ENCODE measurements at regions not wholly inside any gene's neighbourhood (a gene's known extent, or its start where the extent isn't known, plus 50 kb on each side); places are given as distances from the start of the nearest gene placed in this dataset.
A peak's percentile ranks its signal among the peaks of the same experiment; 100 is the strongest.
"Not testable (repeated sequence)": the region's sequence is repeated elsewhere in the genome, so short reads cannot be mapped to it uniquely, and the experiment has no call there.

DNA sequence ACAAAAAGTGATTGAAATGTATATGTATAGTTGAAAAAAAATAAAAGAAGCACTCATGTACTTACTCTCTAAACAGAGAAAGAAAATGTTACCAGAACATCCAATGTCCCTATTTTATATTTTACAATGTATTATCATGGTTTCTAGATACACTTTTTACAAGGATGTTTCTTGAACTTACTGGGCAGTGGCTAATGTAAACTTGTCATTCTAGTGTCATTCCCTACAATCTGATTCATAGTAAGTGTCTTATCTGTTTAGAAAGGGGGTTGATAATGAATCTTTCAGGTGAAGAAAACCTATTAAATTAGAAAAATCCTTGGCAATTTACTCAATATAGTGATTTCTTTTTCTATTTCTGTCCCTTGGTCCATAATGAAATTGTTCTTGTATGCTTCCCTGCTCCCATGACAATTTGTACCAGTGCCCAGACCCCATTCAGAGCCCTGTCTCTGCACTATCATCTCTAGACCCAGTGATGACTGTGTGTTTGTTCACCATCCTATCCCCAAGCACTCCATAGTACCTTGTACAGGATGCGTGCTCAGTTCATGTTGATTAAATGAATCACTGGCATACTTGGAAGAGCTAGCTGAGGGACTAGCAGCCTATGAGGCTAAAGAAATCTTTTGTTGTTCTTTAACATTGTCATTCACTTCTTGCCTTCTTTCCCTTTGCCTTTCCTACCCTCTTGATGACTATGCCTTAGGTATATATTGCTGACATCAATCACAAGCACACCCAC is 101.2 kb downstream of the HMHB1 start:
- peak; percentile 7 for DNase-seq

DNA sequence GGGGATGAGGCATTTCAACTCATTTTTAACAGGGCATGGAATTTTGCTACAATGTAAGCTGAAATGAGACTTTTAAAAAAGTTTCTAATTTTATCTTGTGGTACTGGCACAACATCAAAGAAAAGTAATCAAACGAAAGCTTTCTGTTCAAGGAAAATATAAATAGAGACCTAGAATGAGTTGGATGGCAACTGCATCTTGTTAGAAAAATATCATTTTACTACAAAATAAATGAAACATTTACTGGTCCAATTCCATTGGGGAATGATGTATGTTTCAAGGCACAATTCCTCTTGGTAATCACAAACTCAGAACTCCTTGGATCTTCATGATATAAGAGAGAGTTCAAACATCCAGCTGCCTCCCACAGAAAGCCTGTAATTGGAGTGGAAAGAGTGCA is 102.8 kb downstream of the HMHB1 start:
- DNase-seq: no peak

DNA sequence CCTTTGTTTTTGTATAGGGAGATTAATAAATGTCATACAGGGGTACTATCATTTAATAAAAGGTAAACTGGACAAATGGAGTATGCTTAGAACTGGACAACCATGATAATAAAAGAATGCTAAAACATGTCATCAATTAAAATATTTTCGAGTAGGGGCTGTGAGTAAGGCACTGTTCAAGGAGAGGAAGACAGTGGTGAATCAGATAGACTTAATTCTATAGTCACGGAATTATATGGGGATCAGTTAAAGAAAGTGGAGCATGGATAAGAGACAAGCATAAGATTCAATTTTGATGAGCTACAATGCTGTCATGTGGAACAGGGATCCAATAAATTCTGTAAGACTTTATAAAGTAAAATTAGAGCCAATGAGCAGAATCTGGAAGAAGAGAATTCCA is 104.5 kb downstream of the HMHB1 start:
- DNase-seq: no peak

DNA sequence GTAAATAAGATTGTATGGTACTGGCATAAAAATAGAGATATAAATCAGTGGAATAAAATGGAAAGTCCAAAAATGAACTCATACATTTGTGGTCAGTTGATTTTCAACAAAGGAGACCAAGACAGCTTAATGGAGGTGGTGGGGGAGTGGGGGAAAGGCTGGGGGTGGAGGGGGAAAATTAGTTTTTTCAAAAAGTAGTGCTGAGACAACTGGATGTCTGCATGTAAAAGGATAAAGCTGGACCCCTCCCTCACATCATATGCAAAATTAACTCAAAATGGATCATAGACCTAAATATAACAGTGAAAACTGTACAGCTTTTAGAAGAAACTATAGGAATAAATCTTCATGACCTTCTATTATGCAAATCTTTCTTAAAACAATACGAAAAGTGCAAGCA is 107.0 kb downstream of the HMHB1 start:
- DNase-seq: no peak

DNA sequence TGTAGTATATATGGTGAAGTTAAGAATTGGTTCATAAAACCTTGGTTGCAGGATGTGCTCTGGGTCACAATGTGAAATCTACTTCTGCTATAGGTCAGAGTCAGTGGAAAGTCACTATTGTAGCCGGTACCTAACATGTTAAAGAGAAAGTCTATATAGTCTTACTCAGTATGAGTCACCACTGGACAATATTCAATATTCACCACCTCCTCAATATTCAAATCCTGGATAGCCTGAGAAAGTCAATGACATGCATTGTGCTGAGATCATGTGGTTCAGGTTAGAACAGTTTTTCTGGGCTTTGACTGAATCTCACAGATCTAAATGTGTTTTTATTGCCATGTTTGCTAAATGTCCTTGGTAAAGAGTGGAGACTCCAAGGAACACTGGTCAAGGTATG is 108.8 kb downstream of the HMHB1 start:
- no peak for DNase-seq

DNA sequence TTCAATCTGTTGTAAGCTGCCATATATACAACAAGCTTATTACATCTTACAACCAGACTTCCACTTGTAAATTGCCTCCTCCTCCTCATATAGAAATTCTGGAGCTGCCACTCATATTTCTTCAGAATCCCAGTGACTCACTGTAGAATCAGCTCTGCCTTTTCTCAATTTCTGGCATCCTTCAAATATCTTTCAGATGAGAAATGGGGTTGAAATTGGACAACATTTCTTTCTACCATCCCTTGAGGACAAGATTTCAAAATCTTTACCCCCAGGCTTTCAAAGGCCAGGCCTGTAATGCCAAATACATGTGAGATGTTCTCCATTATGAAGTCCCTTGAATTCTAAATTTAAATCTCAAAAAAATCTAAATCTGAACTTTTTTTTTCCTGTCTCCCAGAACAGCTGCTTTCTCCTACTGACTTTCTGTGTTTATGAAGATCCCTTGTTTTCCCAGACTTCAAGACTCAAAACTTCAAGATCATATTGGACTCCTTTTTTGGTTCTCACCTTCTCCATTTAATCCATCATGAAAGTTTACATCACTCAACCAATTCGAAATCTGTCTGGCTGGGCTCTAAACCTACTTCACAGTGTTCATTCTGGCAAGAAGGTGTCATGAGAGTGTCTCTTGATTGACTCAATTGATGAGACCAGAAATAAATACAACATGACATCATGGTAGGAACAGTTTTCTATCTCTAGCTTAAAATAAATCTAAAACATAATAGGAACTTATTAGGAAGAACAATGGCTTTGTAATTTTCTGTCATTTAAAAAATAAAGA is 109.8 kb downstream of the HMHB1 start:
- no peak for DNase-seq

DNA sequence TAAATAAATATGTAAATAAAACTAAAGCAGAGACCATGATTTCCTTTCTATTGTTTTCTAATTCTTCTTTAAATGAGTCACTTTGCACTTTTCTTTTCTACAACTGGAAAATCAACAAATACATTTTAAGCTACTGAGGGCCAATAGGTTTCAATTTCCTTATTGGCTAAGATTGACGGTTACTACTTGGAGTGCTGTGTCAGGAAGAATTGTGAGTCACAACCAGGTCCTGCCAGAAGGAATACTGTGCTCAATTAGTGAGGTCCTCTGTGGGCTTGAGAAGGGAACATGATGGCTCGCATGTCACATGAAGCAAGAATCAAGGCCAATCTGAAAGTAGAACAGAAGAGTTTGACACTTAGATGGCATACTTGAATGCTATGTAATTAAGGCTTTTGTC is 110.8 kb downstream of the HMHB1 start:
- DNase-seq: no peak

DNA sequence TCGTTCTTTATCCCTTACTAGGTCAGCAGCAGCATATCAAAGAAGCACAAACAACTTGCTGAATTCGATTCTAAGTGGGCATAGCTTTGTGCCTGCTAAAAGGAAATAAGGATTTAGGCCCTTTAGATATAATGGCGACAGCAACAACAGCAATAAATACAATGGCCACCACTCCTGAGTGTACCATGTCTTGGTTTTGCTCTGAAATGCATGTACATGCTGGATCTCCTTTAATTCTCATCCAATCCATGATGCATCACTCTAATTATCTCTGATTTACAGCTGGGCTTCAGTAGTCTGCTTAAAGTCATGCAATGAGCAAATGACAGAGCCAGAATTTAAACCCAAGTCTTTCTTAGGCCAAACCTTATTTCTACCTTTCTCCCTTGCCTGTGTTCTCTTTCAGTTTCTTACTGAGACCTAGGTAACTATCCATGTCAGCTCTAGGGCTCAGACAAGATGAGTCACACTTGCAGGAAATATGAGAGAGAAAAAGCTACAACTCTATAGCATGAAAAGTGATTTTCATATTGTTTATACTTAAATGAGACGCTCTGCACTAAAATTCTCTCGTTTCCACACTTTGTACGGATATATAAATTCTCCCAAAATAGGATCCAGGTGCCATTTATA is 111.8 kb downstream of the HMHB1 start:
- DNase-seq: peak; percentile 49

DNA sequence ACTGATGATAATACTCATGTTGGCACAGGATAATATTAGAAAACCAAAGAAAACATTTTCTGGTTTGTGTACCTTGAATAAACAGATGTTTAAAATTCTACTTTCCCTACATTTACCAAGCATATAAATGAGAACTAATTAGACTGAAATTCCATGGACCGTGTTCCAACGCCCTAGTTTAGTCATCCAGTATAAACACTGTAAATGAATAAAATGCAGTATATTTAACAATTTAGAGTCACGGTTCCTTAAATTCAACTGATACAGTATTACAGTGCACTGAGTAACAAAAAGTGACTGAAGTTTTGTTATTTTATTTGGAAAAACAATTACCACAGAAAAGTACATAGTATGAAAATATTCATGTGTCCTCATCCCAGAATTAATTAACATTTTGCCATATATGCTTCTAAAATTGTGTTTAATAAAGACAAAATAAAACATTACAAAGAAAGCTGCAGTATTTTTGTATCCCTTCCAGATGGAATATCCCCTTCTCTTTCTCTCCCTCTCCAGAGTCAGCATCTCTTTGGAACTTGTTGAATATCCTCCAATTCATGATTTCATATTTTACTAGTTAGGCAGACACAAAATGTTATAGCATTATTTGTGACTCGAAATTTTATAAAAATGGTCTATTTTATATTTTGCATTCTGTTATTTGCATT is 112.5 kb downstream of the HMHB1 start:
- no peak for DNase-seq

DNA sequence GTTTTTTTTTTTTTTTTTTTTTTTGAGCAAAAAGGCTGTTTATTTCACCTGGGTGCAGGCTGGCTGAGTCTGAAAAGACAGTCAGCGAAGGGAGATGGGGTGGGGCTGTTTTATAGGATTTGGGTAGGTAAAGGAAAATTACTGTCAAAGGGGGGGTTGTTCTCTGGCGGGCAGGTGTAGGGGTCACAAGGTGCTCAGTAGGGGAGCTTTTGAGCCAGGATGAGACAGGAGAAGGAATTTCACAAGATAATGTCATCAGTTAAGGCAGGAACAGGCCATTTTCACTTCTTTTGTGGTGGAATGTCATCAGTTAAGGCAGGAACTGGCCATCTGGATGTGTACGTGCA is 113.0 kb downstream of the HMHB1 start:
- DNase-seq: not testable (repeated sequence)

DNA sequence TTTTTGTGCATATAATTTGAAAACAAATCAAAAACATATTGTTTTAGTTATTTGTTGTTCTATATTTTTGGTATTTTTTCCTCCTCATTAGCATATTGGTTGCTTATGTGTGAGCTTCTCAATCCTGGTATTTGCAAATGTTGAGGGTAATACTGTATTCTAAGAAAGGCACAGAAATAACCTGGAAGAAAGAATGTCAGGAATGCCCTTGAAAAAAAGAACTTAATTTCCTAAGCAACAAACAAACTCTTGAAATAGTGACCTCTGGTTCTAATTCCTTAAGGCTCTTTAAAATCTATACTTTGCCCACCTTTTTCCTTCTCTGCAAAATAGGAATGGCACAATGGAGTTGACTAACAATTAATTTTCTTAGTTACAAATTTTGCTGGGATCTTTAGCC is 117.5 kb downstream of the HMHB1 start:
- no peak for DNase-seq

DNA sequence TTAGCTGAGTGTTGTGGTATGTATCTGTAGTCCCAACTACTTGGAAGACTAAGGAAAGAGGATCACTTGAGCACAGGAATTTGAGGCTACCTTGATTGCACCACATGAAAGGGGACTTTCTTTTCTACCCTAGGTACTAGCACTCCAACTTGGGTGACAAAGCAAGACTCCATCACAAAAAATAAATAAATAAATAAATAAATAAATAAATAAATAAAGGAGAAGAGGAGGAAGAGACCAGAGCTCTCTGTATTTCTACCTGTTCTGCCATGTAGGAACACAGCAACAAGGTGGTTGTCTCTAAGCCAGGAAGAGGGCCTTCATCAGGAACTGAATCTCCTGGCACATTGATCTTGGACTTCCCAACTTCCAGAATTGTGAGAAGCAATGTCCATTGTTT is 118.6 kb downstream of the HMHB1 start:
- no peak for DNase-seq

DNA sequence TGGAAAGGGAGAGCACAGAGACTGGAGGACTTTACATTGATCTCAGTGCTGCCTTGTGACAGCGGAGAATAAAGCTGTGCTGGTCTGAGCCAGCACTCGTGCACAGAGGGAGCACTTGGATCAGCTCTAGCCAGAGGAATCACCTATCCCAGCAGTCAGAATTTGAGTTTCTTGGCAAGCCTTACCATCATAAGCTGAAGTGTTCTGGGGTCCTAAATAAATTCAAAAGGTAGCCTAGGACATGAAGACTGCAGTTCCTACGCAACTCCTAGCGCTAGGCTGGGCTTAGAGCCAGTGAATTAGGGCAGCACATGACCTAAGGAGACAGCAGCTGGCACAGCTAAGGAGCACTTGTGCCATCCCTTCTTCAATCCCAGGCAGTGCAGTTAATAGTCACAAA is 119.5 kb downstream of the HMHB1 start:
- DNase-seq: no peak

DNA sequence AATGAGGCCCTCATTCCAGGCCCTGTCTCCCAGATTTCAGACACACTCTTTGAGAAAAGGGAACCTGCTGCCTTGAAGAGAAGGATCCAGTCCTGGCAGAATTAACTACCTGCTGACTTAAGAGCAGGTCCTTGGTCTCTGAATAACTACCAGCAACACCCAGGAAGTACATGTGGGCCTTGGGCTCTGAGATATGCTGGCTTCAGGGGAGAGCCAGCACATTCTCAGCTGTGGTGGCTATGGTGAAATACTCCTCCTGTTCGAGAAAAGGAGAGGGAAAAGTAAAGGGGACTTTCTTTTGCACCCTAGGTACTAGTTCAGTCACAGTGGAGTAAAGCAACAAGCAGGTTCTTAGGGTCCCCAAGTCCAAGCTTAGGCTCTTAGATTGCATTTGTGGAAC is 120.0 kb downstream of the HMHB1 start:
- DNase-seq: no peak

DNA sequence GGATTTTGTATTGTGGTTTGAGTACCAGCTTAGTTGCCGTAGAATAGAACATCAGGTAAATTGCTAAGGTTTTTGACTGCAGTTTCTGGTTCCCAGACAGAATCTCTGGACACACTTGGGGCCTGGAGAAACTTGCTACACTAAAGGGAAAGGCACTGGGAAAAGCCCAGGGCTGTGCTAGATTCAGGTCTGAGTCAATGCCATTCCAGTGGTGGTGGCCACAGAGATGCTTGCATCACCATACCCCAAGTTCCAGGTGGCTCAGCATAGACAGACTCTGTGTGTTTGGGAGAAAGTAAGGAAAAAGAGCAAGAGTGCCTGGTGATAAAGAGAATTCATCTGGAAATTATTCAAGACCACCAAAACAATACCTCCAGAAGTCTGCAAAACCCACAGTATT is 120.6 kb downstream of the HMHB1 start:
- no peak for DNase-seq

DNA sequence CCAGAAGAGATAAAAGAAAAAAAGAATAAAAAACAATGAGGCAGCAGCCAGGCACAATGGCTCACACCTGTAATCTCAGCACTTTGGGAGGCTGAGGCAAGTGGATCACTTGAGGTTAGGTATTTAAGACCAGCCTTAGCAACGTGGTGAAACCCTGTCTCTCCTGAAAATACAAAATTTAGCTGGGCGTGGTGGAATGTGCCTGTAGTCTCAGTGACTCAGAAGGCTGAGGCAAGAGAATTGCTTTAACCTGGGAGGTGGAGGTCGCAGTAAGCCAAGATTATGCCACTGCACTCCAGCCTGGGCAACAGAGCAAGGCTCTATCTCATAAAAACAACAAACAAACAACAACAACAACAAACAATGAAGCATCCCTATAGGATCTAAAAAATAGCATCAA is 121.5 kb downstream of the HMHB1 start:
- no peak for DNase-seq

DNA sequence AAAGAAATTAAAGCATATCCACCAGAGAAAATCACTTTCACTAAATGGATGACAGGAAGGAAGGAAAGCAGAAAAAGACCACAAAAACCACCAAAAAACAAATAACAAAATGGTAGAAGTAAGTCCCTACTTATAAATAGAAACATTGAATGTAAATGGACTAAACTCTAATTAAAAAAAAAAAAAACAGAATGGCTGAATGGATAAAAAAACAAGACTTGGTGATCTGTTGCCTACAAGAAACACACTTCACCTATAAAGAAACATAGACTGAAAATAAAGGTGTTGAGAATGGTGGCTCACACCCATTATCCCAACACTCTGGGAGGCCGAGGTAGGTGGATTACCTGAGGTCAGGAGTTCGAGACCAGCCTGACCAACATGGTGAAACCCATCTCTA is 122.9 kb downstream of the HMHB1 start:
- DNase-seq: no peak

DNA sequence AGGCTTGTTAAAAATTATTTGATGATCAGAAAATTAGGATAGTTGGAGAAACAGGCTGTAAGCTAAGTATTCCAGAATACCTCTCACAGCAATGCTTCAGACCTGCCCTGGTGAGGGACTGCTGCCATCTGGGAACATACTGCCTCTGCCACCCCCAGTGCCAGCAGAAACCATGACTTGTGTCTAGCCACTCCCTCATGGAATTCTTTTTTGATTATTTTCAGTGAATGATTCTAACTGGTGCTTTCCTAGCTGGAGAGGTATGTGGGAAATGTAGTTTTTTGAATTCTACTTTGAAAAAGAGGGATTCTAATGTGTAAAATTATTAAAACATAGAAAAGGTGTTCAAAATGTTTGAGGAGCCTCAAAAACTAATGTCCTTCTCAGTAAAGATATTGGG is 126.3 kb downstream of the HMHB1 start:
- DNase-seq: no peak

DNA sequence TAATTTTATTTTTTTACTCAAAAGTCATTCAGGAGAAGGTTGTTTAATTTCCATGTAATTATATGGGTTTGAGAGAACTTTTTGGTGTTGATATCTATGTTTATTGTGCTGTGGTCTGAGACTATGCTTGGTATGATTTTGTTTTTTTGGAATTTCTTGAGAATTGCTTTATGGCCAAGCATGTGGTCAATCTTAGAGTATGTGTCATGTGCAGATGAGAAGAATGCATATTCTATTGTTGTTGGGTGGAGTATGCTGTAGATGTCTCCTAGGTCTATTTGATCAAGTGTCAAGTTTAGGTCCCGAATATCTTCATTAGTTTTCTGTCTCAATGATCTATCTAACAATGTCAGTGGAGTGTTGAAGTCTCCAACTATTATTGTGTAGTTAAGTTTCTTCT is 134.9 kb downstream of the HMHB1 start:
- no peak for DNase-seq

DNA sequence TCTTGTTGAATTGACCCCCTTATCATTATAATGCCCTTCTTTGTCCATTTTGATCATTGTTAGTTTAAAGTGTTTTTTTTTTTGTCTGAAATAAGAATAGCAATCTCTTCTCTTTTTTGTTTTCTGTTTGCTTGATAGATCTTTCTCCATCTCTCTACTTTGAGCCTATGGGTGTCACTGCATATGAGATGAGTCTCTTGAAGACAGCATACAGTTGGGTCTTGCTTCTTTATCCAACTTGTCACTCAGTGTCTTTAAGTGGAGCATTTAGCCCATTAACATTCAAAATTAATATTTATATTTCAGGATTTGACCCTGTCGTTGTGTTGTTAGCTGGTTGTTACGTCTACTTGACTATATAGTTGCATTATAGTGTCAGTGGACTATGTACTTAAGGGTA is 135.4 kb downstream of the HMHB1 start:
- no peak for DNase-seq

DNA sequence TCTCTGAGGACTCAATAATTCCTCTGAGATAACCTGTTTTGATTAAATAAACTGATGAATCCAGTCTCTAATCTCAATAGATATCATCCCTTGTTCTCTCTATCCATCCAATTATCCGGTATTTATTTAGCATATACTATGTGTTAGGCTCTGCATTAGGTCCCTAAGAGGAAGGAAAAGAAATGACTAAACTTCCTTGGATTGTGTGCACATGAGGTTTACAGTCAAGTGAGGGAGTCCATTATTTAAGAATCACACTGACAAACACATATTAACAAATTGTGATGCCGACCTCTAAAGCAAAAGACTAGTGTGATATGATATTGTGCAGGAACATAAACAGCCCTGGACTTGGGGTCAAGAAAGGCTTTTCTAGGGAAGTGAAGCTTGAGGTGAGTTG is 140.8 kb downstream of the HMHB1 start:
- DNase-seq: no peak

DNA sequence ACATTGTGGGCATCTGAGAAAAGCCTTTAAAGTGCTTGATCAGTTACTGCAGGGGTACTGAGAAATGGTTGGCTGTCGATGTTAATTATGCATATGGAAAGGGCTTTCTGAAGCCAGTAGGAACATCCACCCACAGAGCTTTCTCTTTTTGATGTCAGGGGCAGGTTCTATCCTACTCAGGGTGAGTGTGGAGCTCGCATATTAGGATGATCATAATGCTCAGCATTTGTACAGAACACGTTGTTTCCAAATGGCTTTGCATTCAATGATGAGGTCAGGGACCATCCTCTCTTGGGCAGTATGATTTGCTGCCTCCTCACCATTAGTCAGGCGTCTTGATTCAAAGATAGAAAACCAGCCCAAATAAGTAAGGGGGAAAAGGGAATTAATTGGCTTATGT is 141.9 kb downstream of the HMHB1 start:
- DNase-seq: no peak

DNA sequence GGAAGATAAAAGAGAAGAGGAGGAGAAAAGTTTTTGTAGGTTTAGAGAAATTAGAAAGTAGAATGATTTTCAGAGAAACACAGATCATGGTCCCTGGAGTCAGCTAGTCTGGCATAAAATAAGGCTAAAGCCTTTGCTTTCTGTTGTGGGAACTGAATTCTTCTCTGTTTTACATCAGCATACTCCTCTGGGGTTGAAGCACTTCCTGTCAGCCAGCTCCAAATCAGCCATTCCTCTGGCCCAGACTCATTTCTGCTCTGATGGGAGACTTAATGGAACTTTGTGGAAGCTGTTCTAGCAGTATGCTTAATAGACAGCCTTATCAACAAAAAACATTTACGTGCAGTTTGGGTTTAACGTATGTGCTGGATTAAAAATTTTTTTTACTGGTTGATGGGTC is 143.2 kb downstream of the HMHB1 start:
- DNase-seq: no peak

DNA sequence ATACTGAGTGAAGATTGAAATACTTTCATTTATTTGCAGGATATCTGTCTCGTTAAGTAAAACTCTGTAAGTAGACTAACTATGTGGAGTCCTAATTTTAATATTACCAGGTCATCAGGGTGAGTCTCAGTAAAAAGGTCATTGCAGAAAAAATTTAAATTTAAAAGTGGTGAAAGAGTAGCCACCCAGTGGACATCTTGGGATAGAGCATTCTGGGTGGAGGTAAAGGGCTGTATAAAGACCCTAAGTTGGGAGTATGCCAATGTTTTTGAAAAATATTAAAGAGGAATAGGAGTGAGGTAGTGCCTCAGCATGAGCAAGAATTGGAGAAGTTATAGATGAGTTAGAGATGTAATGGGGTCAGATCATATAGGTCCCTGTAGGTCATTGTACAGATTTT is 145.5 kb downstream of the HMHB1 start:
- DNase-seq: no peak

Measured in activated CD4-positive, alpha-beta T cell treated with anti-CD3 and anti-CD28 coated beads, Interleukin-10, Interleukin-2, amounts not matched to agents 100 ng/mL and 50 ng/mL, durations not matched to agents 16 hours and 8 hours (primary cell).